Suppressor macrophage (primary cell): ENCODE measurements at regions not wholly inside any gene's neighbourhood (a gene's known extent, or its start where the extent isn't known, plus 50 kb on each side); places are given as distances from the start of the nearest gene placed in this dataset.

Experiments
- DNase-seq, 4 experiments: peaks; one replicate each; pipeline ENCODE4 v3.0.0-alpha.2; 2020 to 2022

DNA sequence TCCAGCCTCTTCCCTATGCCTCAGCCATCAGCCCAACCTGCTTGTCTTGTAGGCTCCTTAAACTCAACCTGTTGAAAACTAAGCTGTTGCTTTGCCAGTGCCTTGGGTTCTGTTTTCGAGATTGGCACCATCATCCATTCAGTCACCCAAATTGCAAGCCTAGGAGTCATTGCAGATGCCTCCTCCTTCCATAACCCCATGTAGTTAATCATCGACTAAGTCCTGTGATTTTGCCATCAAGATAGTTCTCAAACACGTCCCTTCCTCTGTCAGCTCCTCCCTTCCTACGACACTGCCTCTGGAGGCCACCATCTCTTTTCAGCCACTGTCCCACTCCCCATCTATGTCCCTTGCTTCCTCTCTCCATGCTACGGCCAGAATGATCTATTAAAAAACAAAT, 168.1 kb downstream of the RAB11FIP2 start:
- DNase-seq, result no peak

DNA sequence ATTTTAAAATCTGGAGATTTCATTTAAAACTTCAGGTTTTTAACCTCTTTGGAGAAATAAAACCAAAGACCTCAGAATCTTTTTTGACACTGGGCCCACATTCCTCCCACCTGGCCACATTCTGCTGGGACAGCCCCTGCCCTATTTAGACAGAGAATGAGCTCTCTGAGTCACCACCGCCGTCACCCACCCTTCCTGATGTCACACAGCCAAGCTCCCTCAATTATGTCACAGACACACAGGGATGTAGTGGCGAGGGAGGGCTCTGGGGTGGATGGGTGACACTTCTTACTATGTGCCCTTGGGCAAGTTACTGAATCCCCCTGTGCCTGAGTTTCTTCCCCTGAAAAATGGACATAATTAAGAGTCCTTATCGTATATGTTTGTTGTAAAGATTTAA, 162.6 kb downstream of the RAB11FIP2 start:
- no peak for DNase-seq

- no peak for DNase-seq
These were observed 162.1 kb downstream of the RAB11FIP2 start for GRCh38 chr10:117884592-117884991.

GRCh38 chr10:117885206-117885829, 161.4 kb downstream of the RAB11FIP2 start:
- DNase-seq, result no peak

DNA sequence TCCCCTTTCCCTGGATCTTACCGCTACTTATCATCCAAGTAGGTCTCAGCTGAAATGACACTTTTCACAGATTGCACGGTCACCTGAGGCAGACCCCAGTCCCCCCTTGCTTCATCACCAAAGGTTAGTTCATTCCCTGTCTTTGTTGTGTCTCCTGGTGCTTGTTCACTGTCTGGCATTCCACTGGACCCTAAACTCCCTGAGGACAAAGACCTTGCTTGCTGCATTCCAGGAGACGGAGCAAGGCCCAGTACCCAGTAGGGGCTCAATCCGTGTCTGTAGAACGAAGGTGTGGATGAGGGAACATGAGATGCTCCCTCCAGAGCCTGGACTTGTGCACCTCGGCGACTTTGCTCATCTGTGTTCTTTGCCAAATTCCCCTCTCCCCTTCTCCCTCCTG, 160.0 kb downstream of the RAB11FIP2 start:
- no peak for DNase-seq

DNA sequence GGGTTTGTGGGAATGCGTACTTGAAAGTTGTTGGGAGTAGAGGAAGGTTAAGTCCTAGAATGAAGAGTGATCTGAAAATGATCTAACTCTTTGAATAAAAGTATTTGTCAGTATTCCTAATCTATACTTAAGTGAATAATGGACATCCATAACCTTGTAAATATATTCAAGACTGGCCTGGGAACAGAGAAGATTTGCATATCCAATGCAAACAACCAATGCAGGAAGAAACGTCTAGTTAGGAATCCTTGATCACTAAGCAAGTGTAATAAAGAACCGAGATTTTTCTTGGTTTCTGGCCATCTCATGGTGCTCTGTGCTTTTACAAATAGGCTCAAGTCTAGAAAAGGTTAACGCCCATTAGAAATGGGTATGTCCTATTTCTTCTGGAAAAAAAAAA, 157.1 kb downstream of the RAB11FIP2 start:
- no peak for DNase-seq

DNA sequence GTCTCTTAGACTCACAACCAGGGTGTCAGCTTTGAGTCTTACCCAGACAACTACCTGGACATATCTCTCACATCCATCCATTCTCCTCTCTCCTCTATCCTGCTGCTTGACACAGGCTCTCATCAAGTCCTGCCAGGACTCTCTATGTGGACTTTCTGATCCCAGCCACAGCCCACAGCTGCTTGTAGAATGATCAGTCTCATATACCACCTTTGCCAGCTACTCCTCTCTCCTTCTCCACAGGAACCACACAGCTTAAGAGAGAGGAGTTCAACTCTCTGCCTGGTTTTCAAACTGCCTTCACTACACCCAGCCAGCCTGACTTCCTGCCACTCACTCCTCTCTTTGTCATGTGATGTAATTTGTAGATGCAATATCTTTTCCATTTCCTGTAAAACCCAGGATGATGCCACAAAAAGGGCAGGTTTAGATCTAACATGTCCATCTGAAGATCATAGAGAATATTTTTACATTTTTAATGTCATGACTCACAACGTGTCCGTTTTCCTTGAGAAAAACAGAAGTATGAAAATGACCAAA, 154.0 kb downstream of the RAB11FIP2 start:
- DNase-seq, result no peak

DNA sequence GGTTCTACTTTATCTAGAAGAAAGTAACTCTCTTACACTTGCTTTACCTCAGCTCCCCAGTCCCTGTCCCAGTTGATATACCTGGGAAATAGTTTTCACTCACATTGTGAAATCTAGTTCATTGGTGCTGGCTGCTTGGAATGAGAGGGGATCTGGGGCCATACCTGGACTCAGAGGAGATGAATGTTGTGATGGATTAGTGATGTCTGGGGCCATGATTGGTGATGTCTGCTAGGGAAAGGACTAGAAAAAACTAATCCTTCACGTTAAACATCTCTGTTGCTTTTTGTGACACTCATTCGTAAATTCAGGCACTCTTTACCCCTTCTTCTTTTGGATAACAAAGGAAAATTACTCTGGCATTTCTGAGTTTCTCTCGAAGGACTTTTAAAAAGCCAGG, 152.4 kb downstream of the RAB11FIP2 start:
- DNase-seq, result no peak

DNA sequence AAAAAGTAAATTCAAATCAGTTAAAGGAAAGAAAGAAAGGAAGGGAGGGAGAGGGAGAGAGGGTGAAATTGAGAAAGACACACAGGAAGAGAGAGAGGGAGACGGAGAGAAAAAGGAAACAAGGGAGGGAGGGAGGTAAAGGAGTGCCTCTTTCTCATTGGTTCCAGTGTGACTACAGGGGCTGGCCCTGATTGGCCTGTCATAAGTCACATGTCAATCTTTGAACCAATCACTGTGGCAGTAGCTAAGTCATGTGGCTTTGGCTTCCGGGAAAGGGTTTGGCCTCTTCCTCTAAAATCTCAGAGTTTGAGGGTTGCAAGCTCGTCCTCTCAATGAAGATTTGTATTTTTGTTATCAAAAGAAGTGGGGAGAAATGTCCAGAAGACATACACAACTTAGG, 150.2 kb downstream of the RAB11FIP2 start:
- no peak for DNase-seq

GRCh38 chr10:117899181-117899683, 147.5 kb downstream of the RAB11FIP2 start:
- no peak for DNase-seq

GRCh38 chr10:117900280-117900679, 146.5 kb downstream of the RAB11FIP2 start:
- DNase-seq, result no peak

DNA sequence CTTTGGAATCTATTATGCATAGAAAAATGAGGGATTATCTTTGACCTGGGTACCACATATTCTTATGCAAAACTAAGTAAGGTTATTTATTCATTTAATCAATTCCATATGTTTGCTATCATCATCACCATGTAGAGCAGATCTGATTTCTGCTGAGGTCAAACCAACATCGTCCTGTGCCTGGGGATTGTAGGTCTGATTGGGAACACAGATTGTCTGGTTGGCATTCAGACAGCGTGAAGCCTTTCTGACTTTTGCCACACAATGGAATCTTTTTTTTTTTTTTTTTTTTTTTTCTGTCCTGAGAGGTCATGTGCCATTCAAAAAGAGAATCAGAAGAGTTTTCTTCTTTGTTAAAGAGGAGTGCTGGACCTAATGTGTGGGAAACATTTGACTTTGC, 142.9 kb downstream of the RAB11FIP2 start:
- no peak for DNase-seq

- DNase-seq, result no peak
These were observed 141.3 kb downstream of the RAB11FIP2 start for GRCh38 chr10:117905404-117905803.

DNA sequence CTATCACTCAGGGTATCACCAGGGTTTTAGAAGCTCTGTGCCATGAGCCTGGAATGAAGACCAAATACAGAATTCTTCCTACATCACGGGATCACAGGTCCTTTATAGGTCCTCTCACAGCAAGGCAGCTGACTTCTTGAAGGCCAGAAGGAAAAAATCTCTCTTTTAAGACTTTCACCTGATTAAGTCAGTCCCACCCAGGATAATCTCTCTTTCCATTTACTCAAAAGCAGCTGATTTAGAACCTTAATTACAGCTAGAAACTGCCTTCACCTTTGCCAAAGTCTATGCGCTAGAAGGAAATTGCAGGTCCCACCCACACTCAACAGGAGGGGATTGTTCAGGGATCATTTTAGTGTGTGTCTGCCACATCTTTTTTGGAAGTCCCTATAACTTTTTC, 135.1 kb downstream of the RAB11FIP2 start:
- no peak for DNase-seq

DNA sequence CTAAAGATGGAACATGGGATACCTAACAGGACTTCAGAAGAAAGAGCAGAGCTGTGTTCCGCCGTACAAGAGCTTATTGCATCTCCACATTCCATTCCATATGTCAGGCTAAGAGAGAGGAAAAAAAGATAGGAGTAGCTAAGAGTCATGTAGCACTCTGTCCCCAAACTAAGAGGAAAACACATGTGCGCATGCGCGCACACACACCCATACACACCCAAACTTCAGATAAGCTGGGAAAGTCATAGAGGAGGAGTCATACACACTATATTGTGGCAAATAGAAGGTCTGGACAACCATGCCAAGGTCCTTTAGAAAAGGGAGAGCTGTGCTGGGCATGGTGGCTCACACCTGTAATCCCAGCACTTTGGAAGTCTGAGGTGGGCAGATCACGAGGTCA, 132.4 kb downstream of the RAB11FIP2 start:
- no peak for DNase-seq

- DNase-seq, result no peak
These were observed 125.8 kb downstream of the RAB11FIP2 start for GRCh38 chr10:117920956-117921355.

DNA sequence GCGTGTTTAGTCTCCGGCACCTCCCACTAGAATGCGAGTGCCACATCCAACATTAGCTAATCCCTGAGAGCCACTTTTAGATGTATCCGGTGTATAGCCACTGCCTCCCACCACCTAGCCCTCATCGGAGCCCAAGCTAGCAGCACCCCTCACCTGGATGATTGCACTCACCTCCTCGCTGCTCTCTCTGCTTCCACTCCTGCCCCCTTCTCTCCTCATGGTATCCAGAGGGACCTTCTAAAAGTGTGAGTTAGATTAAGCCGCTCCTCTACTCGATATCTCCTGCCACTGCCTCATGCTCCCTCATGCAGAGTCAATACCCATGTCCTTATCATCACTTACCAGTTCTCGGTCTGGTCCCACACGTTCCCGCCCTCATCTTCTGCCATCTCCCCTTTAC, 125.3 kb downstream of the RAB11FIP2 start:
- DNase-seq, result no peak

DNA sequence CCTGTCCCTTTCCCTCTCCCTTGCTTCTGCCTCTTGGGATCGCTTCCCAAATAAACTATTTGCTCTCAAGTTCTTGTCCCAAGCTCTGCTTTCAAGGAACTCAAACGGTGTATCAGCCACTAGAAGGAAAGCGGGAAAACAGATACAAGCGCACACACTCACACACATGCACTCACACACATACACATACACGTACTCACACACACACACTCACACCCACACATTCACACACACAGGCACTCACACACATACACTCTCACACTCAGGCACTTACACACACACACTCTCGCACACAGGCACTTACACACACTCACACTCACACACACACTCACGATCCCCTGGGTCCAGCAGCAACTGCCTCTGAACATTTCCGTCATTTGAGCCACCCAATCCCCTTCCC, 121.9 kb downstream of the RAB11FIP2 start:
- DNase-seq, result no peak

DNA sequence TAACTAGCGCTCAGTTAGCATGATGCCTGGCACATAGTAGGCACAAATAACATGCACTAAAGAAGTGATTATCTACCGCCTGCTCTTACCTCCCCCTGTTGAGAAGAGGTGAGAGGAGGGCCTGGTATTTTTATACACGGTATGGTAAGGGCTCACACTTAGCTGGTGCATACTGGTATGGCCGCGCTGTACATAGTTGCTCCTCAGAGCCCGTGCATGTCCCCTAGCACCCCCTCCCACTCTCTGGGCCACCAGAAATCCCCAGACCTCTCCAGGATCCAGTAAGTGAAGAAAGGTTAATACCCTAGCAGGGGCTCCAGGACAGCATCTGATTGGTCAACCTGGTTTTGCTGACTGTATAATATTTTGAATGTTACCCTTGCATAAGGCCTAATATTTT, 121.4 kb downstream of the RAB11FIP2 start:
- no peak for DNase-seq

DNA sequence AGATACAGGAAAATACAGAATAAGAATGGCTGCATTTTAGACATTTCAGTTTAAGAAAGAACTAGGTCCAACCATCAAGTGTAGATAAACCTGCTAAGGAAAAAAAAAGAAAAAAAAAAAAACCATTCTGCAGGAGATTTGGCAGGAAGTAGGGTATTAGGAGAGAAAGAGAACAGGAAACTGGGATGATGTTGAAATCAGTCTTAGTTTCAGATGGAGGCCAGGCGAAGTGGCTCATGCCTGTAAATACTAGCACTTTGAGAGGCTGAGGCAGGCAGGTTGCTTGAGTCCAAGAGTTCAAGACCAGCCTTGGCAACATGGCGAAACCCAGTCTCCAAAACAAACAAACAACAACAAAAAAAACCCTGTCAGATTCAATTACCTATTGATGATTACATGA, 120.2 kb downstream of the RAB11FIP2 start:
- no peak for DNase-seq

GRCh38 chr10:117927332-117927731, 119.4 kb downstream of the RAB11FIP2 start:
- DNase-seq, result no peak

GRCh38 chr10:117927871-117928270, 118.9 kb downstream of the RAB11FIP2 start:
- no peak for DNase-seq

- no peak for DNase-seq
These were observed 118.5 kb downstream of the RAB11FIP2 start for GRCh38 chr10:117928281-117928680.

DNA sequence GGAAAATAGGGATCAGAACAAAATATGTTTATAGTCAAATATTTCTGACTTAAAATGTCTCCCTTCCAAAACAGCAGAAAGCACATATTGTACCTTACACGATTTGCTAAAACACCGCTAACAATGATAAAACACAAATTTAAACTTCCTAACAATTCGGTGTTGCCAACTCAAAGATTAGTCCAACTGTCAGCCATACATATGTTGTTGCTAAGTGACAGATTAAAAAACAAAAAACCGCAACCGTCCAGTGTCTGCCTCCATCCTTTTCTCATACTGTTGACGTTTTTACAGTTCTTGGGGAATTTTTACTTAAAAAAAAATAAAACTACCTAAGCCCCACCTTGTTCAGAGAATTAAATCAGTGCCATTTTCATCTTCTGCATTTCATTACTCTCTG, 118.0 kb downstream of the RAB11FIP2 start:
- no peak for DNase-seq
